ENCODE measurements at regions not wholly inside any gene's neighbourhood (a gene's known extent, or its start where the extent isn't known, plus 50 kb on each side); places are given as distances from the start of the nearest gene placed in this dataset.
"Not testable (repeated sequence)": the region's sequence is repeated elsewhere in the genome, so short reads cannot be mapped to it uniquely, and the experiment has no call there.

- TF ChIP-seq CTCF (IDR thresholded peaks at IDR 0.05); POLR2A (IDR thresholded peaks at IDR 0.05; ENCODE audit: low read depth): not testable (repeated sequence)
Measured at GRCh38 chr2:91528361-91528760, 2836.9 kb downstream of the RPIA start.

Measured in esophagus muscularis mucosa (tissue), 3 donors.